GM10266 (cell line): ENCODE measurements at regions not wholly inside any gene's neighbourhood (a gene's known extent, or its start where the extent isn't known, plus 50 kb on each side); places are given as distances from the start of the nearest gene placed in this dataset.

Experiments
- DNase-seq: peaks from one replicate; pipeline ENCODE4 v3.0.0; 2012; ENCODE audit errors: extremely low spot score
- TF ChIP-seq, protein P1 (sequence below): IDR thresholded peaks from 2 replicates; pipeline ENCODE4 v1.5.1; 2012; ENCODE audit warnings: mild to moderate bottlenecking, low read depth; ENCODE audit not compliant: control insufficient read depth, insufficient read depth; ENCODE audit errors: missing control alignments

DNA sequence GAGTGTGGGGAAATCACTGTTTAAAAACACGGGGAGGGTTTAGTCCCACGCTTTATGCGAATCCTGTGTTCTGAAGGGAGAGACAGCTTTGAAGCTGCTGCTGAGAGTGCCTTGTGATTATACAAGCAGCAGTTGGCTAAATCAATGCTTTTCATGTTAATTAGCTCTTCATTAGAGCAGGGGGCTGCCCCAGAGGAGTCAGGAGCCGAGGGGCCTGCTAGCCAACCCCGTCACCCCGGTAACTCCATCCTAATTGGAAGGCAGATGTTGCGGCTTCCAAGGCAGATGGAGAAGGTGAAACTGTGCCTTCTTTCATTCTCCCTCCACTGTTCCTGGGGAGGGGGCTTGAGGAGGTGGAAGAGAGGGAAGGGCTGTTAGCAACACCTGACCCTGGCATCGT, 92.4 kb upstream of the ANKRD34C start:
- TF ChIP-seq, protein P1, sequence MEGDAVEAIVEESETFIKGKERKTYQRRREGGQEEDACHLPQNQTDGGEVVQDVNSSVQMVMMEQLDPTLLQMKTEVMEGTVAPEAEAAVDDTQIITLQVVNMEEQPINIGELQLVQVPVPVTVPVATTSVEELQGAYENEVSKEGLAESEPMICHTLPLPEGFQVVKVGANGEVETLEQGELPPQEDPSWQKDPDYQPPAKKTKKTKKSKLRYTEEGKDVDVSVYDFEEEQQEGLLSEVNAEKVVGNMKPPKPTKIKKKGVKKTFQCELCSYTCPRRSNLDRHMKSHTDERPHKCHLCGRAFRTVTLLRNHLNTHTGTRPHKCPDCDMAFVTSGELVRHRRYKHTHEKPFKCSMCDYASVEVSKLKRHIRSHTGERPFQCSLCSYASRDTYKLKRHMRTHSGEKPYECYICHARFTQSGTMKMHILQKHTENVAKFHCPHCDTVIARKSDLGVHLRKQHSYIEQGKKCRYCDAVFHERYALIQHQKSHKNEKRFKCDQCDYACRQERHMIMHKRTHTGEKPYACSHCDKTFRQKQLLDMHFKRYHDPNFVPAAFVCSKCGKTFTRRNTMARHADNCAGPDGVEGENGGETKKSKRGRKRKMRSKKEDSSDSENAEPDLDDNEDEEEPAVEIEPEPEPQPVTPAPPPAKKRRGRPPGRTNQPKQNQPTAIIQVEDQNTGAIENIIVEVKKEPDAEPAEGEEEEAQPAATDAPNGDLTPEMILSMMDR: no peak
- no peak for DNase-seq

DNA sequence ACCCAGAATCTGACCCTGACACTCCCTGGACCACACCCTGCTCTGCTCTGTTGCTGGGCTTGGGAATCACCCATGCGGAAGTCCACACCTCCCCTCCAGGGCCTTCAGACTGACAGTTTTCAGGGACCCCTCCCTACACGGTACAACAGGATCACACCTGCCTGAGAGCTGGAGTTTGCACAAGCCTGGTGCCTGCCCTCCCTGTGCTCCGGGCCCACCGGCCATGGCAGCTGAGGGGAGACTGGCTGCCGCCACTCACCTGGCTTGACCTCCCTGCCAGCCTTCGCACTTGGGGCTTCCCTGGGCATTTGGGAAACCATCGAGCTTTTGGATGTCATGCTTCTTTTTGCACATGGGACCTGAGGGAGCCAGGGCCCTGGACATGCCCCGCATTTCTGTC, 95.9 kb upstream of the ANKRD34C start:
- no peak for DNase-seq
- TF ChIP-seq, protein P1: no peak

DNA sequence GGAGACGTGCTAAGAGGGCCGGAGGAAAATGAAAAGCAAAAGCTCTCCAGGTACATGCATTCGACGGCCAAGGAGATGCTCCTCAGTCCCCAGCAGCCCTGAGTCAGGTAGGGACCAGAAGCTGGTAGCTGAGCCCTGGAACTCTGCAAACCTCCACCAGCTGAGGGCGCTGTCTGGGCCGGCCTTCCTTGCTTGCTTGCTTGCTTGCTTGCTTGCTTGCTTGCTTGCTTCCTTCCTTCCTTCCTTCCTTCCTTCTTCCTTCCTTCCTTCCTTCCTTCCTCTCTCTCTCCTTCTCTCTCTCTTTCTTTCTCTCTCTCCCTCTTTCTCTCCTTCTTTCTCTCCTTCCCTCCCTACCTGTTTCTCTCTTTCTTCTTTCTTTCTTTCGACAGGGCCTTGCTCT, 94.6 kb upstream of the RASGRF1 start:
- peak; percentile 29 for DNase-seq
- TF ChIP-seq, protein P1: peak; percentile 50

DNA sequence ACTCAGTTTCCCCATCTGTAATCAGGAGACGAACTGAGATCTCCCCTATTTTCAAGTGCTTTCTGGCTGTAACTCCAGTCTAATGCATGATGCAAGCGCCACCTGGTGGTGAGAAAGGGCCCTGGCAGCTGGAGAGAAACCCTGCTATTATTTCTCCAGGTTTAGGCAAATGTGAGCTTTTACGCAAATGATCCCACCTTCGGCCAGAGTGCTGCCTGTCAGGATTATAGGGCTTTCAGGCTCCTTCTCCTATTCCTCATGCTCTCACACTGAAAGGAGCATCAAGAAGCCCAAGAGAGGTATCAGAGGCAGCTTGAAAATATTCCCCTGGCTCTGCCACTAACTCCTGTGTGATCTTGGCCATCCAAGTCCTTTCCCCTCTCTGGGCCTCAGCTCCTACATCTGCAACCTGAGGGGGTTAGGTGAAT, 93.9 kb upstream of the RASGRF1 start:
- TF ChIP-seq, protein P1: peak; percentile 95
- DNase-seq: peak; percentile 66

DNA sequence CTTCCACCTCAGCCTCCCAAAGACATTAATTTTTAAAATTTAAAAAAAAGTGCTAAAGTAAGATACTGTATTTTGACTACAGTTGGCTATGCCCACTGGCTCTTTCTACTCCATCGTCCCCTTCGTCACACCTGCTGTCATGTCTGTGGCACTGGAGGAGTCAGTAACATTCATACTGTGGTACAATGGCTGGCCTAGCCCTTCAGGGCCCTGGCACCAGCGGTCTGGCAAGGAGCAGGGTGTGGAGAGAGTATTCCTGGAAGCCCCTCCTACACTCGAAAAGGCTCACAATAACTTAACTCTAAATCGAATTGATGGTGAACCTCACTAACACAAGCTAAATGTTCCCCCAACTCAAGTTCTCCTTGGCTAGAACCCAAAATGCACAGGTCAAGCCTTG, 89.7 kb upstream of the RASGRF1 start:
- DNase-seq: no peak

DNA sequence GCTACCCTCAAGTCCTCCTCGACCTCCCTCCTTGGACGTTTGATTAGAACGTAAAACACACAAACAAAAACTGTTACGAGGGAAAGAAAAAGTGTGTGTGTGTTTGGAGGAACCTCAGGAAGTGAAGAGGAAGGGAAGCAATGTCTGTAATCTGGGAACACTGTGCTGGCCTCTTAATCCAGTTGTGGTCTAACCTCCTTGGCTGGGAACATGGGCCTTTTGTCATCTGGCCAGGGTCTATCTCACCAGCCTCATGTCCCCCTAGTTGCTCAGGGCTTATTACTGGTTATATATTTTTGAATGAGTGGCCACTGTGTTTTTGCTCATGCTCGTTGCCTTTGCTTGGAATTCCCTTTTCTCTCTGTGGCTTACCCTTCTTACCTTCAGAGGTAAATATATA, 89.0 kb upstream of the RASGRF1 start:
- TF ChIP-seq, protein P1: no peak
- no peak for DNase-seq

More for the DNA sequence above, 89.7 kb upstream of the RASGRF1 start:
- TF ChIP-seq, protein P1: no peak

DNA sequence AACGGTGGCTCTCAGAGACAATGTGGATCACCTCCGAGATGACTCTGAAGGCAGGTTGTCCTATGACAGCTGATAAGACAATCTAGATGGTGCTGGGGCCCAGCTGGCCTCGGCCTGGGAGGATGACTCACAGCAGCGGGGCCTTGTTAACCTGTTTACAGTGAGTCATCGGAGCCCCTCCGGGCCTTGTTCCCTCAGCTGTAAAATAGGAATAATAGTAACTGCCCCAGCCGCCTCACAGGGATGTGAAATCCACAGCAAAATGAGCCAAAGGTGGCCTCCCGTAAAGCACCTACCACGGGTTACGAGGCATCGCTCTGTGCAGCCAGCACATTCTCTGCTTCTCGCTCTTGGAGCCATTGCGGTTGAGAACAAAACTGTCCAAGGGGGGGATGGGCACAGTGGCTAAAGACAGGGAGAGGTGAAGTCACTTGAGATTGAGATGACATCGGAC, 88.6 kb upstream of the RASGRF1 start:
- TF ChIP-seq, protein P1: no peak
- DNase-seq: no peak

DNA sequence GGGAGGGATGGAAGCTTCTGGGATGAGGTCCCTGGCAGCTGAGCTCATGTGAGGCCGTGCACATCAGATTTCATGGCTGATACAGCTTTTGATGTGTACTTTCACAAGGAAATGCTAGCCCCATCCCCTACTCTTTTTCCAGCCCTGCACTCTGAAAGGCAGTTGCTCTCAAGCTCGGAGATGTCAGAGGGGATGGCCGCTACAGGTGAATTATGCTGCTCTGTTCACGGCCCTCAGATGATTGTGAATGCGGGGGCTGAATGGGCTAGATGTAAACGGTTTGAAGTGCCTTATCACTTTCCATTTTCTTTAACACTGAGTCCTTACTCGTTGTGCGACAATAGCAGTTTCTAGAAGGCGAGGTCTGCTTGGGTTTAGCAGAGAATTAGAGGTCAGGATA, 88.0 kb upstream of the RASGRF1 start:
- DNase-seq: no peak
- TF ChIP-seq, protein P1: no peak
